ENCODE measurements at regions not wholly inside any gene's neighbourhood (a gene's known extent, or its start where the extent isn't known, plus 50 kb on each side); places are given as distances from the start of the nearest gene placed in this dataset.
"Not testable (repeated sequence)": the region's sequence is repeated elsewhere in the genome, so short reads cannot be mapped to it uniquely, and the experiment has no call there.

GRCh38 chr7:118802726-118803125 lies 578.2 kb downstream of the ANKRD7 start:
- DNase-seq (ENCODE audit: low read depth) = no peak

- no peak for DNase-seq (ENCODE audit: low read depth)
Measured at GRCh38 chr7:118826246-118826645, 601.7 kb downstream of the ANKRD7 start.

GRCh38 chr7:118836933-118837332 lies 612.4 kb downstream of the ANKRD7 start:
- DNase-seq (ENCODE audit: low read depth) = no peak

GRCh38 chr7:118839515-118839914 lies 615.0 kb downstream of the ANKRD7 start:
- DNase-seq (ENCODE audit: low read depth) = no peak

- DNase-seq (ENCODE audit: low read depth) = no peak
Measured at GRCh38 chr7:118843456-118843855, 619.0 kb downstream of the ANKRD7 start.

- no peak for DNase-seq (ENCODE audit: low read depth)
Measured at GRCh38 chr7:118844748-118845147, 620.2 kb downstream of the ANKRD7 start.

GRCh38 chr7:118845791-118846190 lies 621.3 kb downstream of the ANKRD7 start:
- DNase-seq (ENCODE audit: low read depth) = no peak

GRCh38 chr7:118846977-118847376 lies 622.5 kb downstream of the ANKRD7 start:
- DNase-seq (ENCODE audit: low read depth) = no peak

- DNase-seq (ENCODE audit: low read depth) = no peak
Measured at GRCh38 chr7:118855290-118855689, 630.8 kb downstream of the ANKRD7 start.

GRCh38 chr7:118858651-118859149 lies 634.2 kb downstream of the ANKRD7 start:
- no peak for DNase-seq (ENCODE audit: low read depth)

- DNase-seq (ENCODE audit: low read depth) = no peak
Measured at GRCh38 chr7:118861581-118861980, 637.1 kb downstream of the ANKRD7 start.

GRCh38 chr7:118862740-118863139 lies 638.2 kb downstream of the ANKRD7 start:
- DNase-seq (ENCODE audit: low read depth) = no peak

- no peak for DNase-seq (ENCODE audit: low read depth)
Measured at GRCh38 chr7:118863966-118864365, 639.5 kb downstream of the ANKRD7 start.

GRCh38 chr7:118867860-118868259 lies 643.4 kb downstream of the ANKRD7 start:
- no peak for DNase-seq (ENCODE audit: low read depth)

GRCh38 chr7:118869141-118869540 lies 644.6 kb downstream of the ANKRD7 start:
- not testable (repeated sequence) for DNase-seq (ENCODE audit: low read depth)

GRCh38 chr7:118870187-118870586 lies 645.7 kb downstream of the ANKRD7 start:
- no peak for DNase-seq (ENCODE audit: low read depth)

GRCh38 chr7:118872568-118872967 lies 648.1 kb downstream of the ANKRD7 start:
- no peak for DNase-seq (ENCODE audit: low read depth)

- no peak for DNase-seq (ENCODE audit: low read depth)
Measured at GRCh38 chr7:118877187-118877586, 652.7 kb downstream of the ANKRD7 start.

- no peak for DNase-seq (ENCODE audit: low read depth)
Measured at GRCh38 chr7:118878336-118878735, 653.8 kb downstream of the ANKRD7 start.

- no peak for DNase-seq (ENCODE audit: low read depth)
Measured at GRCh38 chr7:118898284-118898683, 673.8 kb downstream of the ANKRD7 start.

- no peak for DNase-seq (ENCODE audit: low read depth)
Measured at GRCh38 chr7:118902600-118902999, 678.1 kb downstream of the ANKRD7 start.

- DNase-seq (ENCODE audit: low read depth) = no peak
Measured at GRCh38 chr7:118907911-118908527, 683.5 kb downstream of the ANKRD7 start.

- not testable (repeated sequence) for DNase-seq (ENCODE audit: low read depth)
Measured at GRCh38 chr7:118916120-118916519, 691.6 kb downstream of the ANKRD7 start.

GRCh38 chr7:118918556-118918955 lies 694.1 kb downstream of the ANKRD7 start:
- DNase-seq (ENCODE audit: low read depth) = no peak

Measured in activated T-cell treated with anti-CD3 and anti-CD28 coated beads for 24 hours (primary cell).